Retinal pigment epithelial cell (primary cell): ENCODE measurements at regions not wholly inside any gene's neighbourhood (a gene's known extent, or its start where the extent isn't known, plus 50 kb on each side); places are given as distances from the start of the nearest gene placed in this dataset.

Experiments
- DNase-seq: peaks from one replicate; pipeline ENCODE4 v3.0.0-alpha.2; 2010; ENCODE audit warnings: low read depth
- H3K4me3 ChIP-seq: 2 replicates; pipeline ENCODE4 v1.5.1; 2011; ENCODE audit warnings: mild to moderate bottlenecking, low read length, control low read depth, moderate library complexity
- CTCF ChIP-seq: conservative IDR thresholded peaks from 2 replicates; pipeline ENCODE4 v1.5.1; 2011; ENCODE audit warnings: low read depth, low read length, control low read depth, inconsistent platforms

GRCh38 chr21:16942703-16943102 lies 570.1 kb upstream of the CXADR start:
- no peak overlapping the region for H3K4me3 ChIP-seq
- no peak for DNase-seq
- TF ChIP-seq CTCF: peak; percentile 68

GRCh38 chr21:16943231-16943630 lies 569.6 kb upstream of the CXADR start:
- no peak for TF ChIP-seq CTCF
- no peak overlapping the region for H3K4me3 ChIP-seq
- DNase-seq: no peak

- no peak for TF ChIP-seq CTCF
- DNase-seq: no peak
- H3K4me3 ChIP-seq: no peak overlapping the region
Measured at GRCh38 chr21:16945580-16945979, 567.3 kb upstream of the CXADR start.

- no peak for DNase-seq
- no peak overlapping the region for H3K4me3 ChIP-seq
- no peak for TF ChIP-seq CTCF
Measured at GRCh38 chr21:16956824-16957223, 556.0 kb upstream of the CXADR start.

GRCh38 chr21:16965424-16965823 lies 547.4 kb upstream of the CXADR start:
- H3K4me3 ChIP-seq: no peak overlapping the region
- no peak for DNase-seq
- TF ChIP-seq CTCF: no peak

- DNase-seq: no peak
- H3K4me3 ChIP-seq: no peak overlapping the region
- no peak for TF ChIP-seq CTCF
Measured at GRCh38 chr21:16968436-16968835, 544.4 kb upstream of the CXADR start.

GRCh38 chr21:16969636-16970035 lies 543.2 kb upstream of the CXADR start:
- TF ChIP-seq CTCF: no peak
- no peak overlapping the region for H3K4me3 ChIP-seq
- no peak for DNase-seq
